Liver (tissue), 8 donors: ENCODE measurements at regions not wholly inside any gene's neighbourhood (a gene's known extent, or its start where the extent isn't known, plus 50 kb on each side); places are given as distances from the start of the nearest gene placed in this dataset.

Source experiments
- DNase-seq: peaks from one replicate; pipeline ENCODE4 v3.0.0-alpha.2; 2017; ENCODE audit warnings: low spot score
- H3K27ac ChIP-seq, 2 donors: one replicate each; pipeline ENCODE4 v1.7.0; 2013; ENCODE audit warnings: inconsistent platforms in 2 of 2, low read length in 2 of 2, control low read depth in 1 of 2, low read depth in 1 of 2, mild to moderate bottlenecking in 1 of 2
- H3K27me3 ChIP-seq, 4 donors: one replicate each; pipeline versions ENCODE4 v1.6.1 to v1.7.0; 2013; ENCODE audit warnings: low read length in 3 of 4, inconsistent platforms in 1 of 4, mild to moderate bottlenecking in 1 of 4, moderate library complexity in 1 of 4; ENCODE audit not compliant: control insufficient read depth in 4 of 4, insufficient read depth in 4 of 4
- H3K36me3 ChIP-seq, 4 donors: one replicate each; pipeline versions ENCODE4 v1.6.1 to v1.7.0; 2013; ENCODE audit warnings: low read length in 3 of 4, mild to moderate bottlenecking in 3 of 4, low read depth in 1 of 4, moderate library complexity in 1 of 4; ENCODE audit not compliant: control insufficient read depth in 4 of 4, insufficient read depth in 3 of 4
- H3K4me1 ChIP-seq, 4 donors: one replicate each; pipeline versions ENCODE4 v1.6.1 to v1.7.0; 2013; ENCODE audit warnings: low read length in 3 of 4, mild to moderate bottlenecking in 3 of 4, moderate library complexity in 1 of 4; ENCODE audit not compliant: control insufficient read depth in 4 of 4, insufficient read depth in 4 of 4
- H3K4me3 ChIP-seq, 3 donors: one replicate each; pipeline versions ENCODE4 v1.6.1 to v1.7.0; 2013; ENCODE audit warnings: low read length in 3 of 3, control low read depth in 1 of 3, low read depth in 1 of 3, mild to moderate bottlenecking in 1 of 3
- H3K9ac ChIP-seq, 2 donors: one replicate each; pipeline ENCODE4 v1.7.0; 2013; ENCODE audit warnings: low read length in 2 of 2, mild to moderate bottlenecking in 2 of 2, moderate library complexity in 2 of 2, control low read depth in 1 of 2, low read depth in 1 of 2
- H3K9me3 ChIP-seq, 4 donors: one replicate each; pipeline versions ENCODE4 v1.6.1 to v1.7.0; 2013; ENCODE audit warnings: low read length in 3 of 4; ENCODE audit not compliant: control insufficient read depth in 4 of 4
- EGR1 ChIP-seq, 2 donors: IDR thresholded peaks; 2 replicates each; pipeline ENCODE4 v1.6.1; 2016 to 2018; ENCODE audit warnings: antibody characterized with exemption in 2 of 2, low read depth in 2 of 2
- FOXA1 ChIP-seq: IDR thresholded peaks from 2 replicates; pipeline ENCODE4 v1.6.1; 2016; ENCODE audit warnings: antibody characterized with exemption
- FOXA2 ChIP-seq: IDR thresholded peaks from 2 replicates; pipeline ENCODE4 v1.6.1; 2016; ENCODE audit warnings: antibody characterized with exemption
- GABPA ChIP-seq, 2 donors: IDR thresholded peaks in 1 of 2; conservative IDR thresholded peaks in 1 of 2; 2 replicates each; pipeline ENCODE4 v1.6.1; 2016; ENCODE audit warnings: antibody characterized with exemption in 2 of 2, mild to moderate bottlenecking in 1 of 2, moderate library complexity in 1 of 2
- HNF4A ChIP-seq, 2 donors: conservative IDR thresholded peaks; 2 replicates each; pipeline ENCODE4 v1.6.1; 2016; ENCODE audit warnings: antibody characterized with exemption in 2 of 2, mild to moderate bottlenecking in 2 of 2
- HNF4G ChIP-seq: IDR thresholded peaks from 2 replicates; pipeline ENCODE4 v1.6.1; 2016; ENCODE audit warnings: antibody characterized with exemption
- JUND ChIP-seq, 2 donors: IDR thresholded peaks; 2 replicates each; pipeline ENCODE4 v1.6.1; 2016; ENCODE audit warnings: antibody characterized with exemption in 2 of 2
- NR2F2 ChIP-seq: IDR thresholded peaks from 2 replicates; pipeline ENCODE4 v1.6.1; 2016; ENCODE audit warnings: antibody characterized with exemption
- RAD21 ChIP-seq, 2 donors: IDR thresholded peaks; 2 replicates each; pipeline ENCODE4 v1.6.1; 2016; ENCODE audit warnings: antibody characterized with exemption in 2 of 2, mild to moderate bottlenecking in 2 of 2
- RXRA ChIP-seq, 2 donors: IDR thresholded peaks; 2 replicates each; pipeline ENCODE4 v1.6.1; 2017 to 2018; ENCODE audit warnings: antibody characterized with exemption in 2 of 2, mild to moderate bottlenecking in 1 of 2
- SP1 ChIP-seq: IDR thresholded peaks from 2 replicates; pipeline ENCODE4 v1.6.1; 2018; ENCODE audit warnings: antibody characterized with exemption, mild to moderate bottlenecking
- TAF1 ChIP-seq: conservative IDR thresholded peaks from 2 replicates; pipeline ENCODE4 v1.6.1; 2016; ENCODE audit warnings: antibody characterized with exemption, mild to moderate bottlenecking
- YY1 ChIP-seq: IDR thresholded peaks from 2 replicates; pipeline ENCODE4 v1.6.1; 2016; ENCODE audit warnings: antibody characterized with exemption, mild to moderate bottlenecking
- ZBTB33 ChIP-seq: IDR thresholded peaks from 2 replicates; pipeline ENCODE4 v1.6.1; 2016; ENCODE audit warnings: antibody characterized with exemption
- WGBS: extraction: QIAGEN DNeasy Blood & Tissue Kit; methylation state at CpG from one replicate; pipeline ENCODE4 v1.1.7; 2013; 5-methylcytosine and 5-hydroxymethylcytosine counted together
- TF ChIP-seq, protein P1 (sequence below): fragments of 150-350 bp; IDR thresholded peaks from 2 replicates; pipeline ENCODE4 v1.5.1; 2017; ENCODE audit warnings: improper control_type of control experiment, low read depth, low read length; ENCODE audit not compliant: missing input control
- TF ChIP-seq, protein P2 (sequence below): IDR thresholded peaks from 2 replicates; pipeline ENCODE4 v1.6.1; 2016; ENCODE audit warnings: antibody characterized with exemption
- TF ChIP-seq, protein P3 (sequence below): IDR thresholded peaks from 2 replicates; pipeline ENCODE4 v1.6.1; 2016; ENCODE audit warnings: antibody characterized with exemption
- TF ChIP-seq, protein P4 (sequence below): IDR thresholded peaks from 2 replicates; pipeline ENCODE4 v1.6.1; 2016; ENCODE audit warnings: antibody characterized with exemption, mild to moderate bottlenecking
- donor health status: healthy.
- donor health status: healthy.
- donor health status: healthy.
- donor health status: healthy.
- donor health status: healthy.

- Histone ChIP-seq H3K4me3 (no peak overlapping the region), H3K9ac (no peak overlapping the region), H3K9me3 (no peaks in the 10 kb centered on the region), H3K27me3 (peaks cover 0 to 2% (median 0%) of the 10 kb centered on the region in 4 donors), H3K4me1 (no peaks in the 10 kb centered on the region), H3K27ac (no peak overlapping the region), H3K36me3 (no peaks in the 10 kb centered on the region)
- TF ChIP-seq, protein P1, sequence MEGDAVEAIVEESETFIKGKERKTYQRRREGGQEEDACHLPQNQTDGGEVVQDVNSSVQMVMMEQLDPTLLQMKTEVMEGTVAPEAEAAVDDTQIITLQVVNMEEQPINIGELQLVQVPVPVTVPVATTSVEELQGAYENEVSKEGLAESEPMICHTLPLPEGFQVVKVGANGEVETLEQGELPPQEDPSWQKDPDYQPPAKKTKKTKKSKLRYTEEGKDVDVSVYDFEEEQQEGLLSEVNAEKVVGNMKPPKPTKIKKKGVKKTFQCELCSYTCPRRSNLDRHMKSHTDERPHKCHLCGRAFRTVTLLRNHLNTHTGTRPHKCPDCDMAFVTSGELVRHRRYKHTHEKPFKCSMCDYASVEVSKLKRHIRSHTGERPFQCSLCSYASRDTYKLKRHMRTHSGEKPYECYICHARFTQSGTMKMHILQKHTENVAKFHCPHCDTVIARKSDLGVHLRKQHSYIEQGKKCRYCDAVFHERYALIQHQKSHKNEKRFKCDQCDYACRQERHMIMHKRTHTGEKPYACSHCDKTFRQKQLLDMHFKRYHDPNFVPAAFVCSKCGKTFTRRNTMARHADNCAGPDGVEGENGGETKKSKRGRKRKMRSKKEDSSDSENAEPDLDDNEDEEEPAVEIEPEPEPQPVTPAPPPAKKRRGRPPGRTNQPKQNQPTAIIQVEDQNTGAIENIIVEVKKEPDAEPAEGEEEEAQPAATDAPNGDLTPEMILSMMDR = no peak
- no peak for TF ChIP-seq JUND (IDR thresholded peaks at IDR 0.05)
- TF ChIP-seq ZBTB33 = no peak
- no peak for TF ChIP-seq EGR1 (IDR thresholded peaks at IDR 0.05; ENCODE audit: low read depth in 2 of 2)
- TF ChIP-seq NR2F2 = no peak
- no peak for TF ChIP-seq RXRA (IDR thresholded peaks at IDR 0.05)
- TF ChIP-seq RAD21 (IDR thresholded peaks at IDR 0.05) = no peak
- TF ChIP-seq HNF4A (conservative IDR thresholded peaks at IDR 0.05) = no peak
- no peak for TF ChIP-seq HNF4G
- TF ChIP-seq GABPA (IDR thresholded peaks at IDR 0.05 in 1 of 2, conservative IDR thresholded peaks at IDR 0.05 in 1 of 2) = no peak
- TF ChIP-seq, protein P2, sequence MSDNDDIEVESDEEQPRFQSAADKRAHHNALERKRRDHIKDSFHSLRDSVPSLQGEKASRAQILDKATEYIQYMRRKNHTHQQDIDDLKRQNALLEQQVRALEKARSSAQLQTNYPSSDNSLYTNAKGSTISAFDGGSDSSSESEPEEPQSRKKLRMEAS = no peak
- TF ChIP-seq TAF1 = no peak
- no peak for TF ChIP-seq FOXA2
- no peak for TF ChIP-seq FOXA1
- TF ChIP-seq, protein P3, sequence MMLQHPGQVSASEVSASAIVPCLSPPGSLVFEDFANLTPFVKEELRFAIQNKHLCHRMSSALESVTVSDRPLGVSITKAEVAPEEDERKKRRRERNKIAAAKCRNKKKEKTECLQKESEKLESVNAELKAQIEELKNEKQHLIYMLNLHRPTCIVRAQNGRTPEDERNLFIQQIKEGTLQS = no peak
- TF ChIP-seq YY1 = no peak
- no peak for TF ChIP-seq SP1
- TF ChIP-seq, protein P4, sequence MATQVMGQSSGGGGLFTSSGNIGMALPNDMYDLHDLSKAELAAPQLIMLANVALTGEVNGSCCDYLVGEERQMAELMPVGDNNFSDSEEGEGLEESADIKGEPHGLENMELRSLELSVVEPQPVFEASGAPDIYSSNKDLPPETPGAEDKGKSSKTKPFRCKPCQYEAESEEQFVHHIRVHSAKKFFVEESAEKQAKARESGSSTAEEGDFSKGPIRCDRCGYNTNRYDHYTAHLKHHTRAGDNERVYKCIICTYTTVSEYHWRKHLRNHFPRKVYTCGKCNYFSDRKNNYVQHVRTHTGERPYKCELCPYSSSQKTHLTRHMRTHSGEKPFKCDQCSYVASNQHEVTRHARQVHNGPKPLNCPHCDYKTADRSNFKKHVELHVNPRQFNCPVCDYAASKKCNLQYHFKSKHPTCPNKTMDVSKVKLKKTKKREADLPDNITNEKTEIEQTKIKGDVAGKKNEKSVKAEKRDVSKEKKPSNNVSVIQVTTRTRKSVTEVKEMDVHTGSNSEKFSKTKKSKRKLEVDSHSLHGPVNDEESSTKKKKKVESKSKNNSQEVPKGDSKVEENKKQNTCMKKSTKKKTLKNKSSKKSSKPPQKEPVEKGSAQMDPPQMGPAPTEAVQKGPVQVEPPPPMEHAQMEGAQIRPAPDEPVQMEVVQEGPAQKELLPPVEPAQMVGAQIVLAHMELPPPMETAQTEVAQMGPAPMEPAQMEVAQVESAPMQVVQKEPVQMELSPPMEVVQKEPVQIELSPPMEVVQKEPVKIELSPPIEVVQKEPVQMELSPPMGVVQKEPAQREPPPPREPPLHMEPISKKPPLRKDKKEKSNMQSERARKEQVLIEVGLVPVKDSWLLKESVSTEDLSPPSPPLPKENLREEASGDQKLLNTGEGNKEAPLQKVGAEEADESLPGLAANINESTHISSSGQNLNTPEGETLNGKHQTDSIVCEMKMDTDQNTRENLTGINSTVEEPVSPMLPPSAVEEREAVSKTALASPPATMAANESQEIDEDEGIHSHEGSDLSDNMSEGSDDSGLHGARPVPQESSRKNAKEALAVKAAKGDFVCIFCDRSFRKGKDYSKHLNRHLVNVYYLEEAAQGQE = no peak
- WGBS = 72% methylated on average over 1 of the region's 1 CpG
- DNase-seq = no peak
Measured at GRCh38 chr5:5077236-5077635, 62.9 kb upstream of the ADAMTS16 start.
